ENCODE measurements at regions not wholly inside any gene's neighbourhood (a gene's known extent, or its start where the extent isn't known, plus 50 kb on each side); places are given as distances from the start of the nearest gene placed in this dataset.
"Not testable (repeated sequence)": the region's sequence is repeated elsewhere in the genome, so short reads cannot be mapped to it uniquely, and the experiment has no call there.

DNA sequence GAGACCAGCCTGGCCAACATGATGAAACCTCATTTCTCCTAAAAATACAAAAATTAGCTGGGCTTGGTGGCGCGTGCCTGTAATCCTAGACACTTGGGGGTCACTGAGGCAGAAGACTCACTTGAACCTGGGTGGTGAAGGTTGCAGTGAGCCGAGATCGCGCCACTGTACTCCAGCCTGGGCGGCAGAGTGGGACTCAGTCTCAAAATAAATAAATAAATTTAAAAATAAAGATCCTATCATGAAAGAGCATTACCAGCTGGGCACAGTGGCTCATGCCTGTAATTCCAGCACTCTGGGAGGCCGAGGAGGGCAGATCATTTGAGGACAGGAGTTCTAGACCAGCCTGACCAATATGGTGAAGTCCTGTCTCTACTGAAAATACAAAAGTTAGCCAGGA lies 4489.2 kb upstream of the OR11H1 start:
- intact Hi-C loops (cut with DNase I, micrococcal nuclease); H3K4me3 ChIP-seq; H3K36me3 ChIP-seq (ENCODE audit: low read depth); H3K4me1 ChIP-seq (ENCODE audit: low read depth); DNase-seq; ATAC-seq: not testable (repeated sequence)
- peaks cover 89% of the 10 kb centered on the region for H3K9me3 ChIP-seq

DNA sequence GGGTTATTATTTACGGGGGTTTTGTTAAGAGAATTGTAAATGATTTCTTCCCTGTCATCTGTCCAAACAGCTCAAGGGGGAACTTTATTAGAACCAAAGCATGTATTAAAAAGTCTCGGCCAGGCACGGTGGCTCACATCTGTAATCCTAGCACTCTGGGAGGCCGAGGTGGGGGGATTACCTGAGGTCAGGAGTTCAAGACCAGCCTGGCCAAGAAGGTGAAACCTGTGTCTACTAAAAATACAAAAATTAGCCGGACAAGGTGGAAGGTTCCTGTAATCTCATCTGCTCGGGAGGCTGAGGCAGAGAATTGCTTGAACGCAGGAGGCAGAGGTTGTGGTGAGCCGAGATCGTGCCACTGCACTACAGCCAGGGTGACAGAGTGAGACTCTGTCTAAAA lies 4486.6 kb upstream of the OR11H1 start:
- DNase-seq; ATAC-seq; H3K4me3 ChIP-seq; H3K4me1 ChIP-seq (ENCODE audit: low read depth); H3K36me3 ChIP-seq (ENCODE audit: low read depth); intact Hi-C loops (cut with DNase I, micrococcal nuclease): not testable (repeated sequence)
- peaks cover 69% of the 10 kb centered on the region for H3K9me3 ChIP-seq

DNA sequence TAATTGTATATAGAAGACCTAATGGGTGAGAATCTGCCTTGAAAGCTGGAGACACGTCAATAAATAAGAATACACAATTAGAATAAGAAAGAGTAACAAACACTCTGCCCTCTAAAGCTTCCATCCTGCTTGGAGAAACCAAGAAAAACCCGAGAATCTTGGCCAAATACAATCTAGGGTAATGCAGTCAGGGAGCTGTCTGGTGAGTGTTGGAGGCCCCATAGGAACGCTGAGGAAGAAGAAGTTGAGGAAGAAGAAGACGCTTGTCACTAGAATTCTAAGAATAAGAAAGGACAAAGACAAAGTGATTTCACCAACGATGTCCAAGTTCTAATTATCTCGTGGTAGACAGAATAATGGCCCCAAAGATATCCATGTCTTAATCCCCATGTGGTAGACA lies 4485.9 kb upstream of the OR11H1 start:
- no peaks in the 10 kb centered on the region for H3K36me3 ChIP-seq (ENCODE audit: low read depth)
- DNase-seq (no peak), ATAC-seq (no peak)
- intact Hi-C loops (cut with DNase I, micrococcal nuclease): no loop called here
- no peak overlapping the region for H3K4me3 ChIP-seq
- peaks cover 68% of the 10 kb centered on the region for H3K9me3 ChIP-seq
- TF ChIP-seq, protein P1, sequence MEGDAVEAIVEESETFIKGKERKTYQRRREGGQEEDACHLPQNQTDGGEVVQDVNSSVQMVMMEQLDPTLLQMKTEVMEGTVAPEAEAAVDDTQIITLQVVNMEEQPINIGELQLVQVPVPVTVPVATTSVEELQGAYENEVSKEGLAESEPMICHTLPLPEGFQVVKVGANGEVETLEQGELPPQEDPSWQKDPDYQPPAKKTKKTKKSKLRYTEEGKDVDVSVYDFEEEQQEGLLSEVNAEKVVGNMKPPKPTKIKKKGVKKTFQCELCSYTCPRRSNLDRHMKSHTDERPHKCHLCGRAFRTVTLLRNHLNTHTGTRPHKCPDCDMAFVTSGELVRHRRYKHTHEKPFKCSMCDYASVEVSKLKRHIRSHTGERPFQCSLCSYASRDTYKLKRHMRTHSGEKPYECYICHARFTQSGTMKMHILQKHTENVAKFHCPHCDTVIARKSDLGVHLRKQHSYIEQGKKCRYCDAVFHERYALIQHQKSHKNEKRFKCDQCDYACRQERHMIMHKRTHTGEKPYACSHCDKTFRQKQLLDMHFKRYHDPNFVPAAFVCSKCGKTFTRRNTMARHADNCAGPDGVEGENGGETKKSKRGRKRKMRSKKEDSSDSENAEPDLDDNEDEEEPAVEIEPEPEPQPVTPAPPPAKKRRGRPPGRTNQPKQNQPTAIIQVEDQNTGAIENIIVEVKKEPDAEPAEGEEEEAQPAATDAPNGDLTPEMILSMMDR (IDR thresholded peaks at IDR 0.05): no peak
- H3K4me1 ChIP-seq (ENCODE audit: low read depth): no peaks in the 10 kb centered on the region

DNA sequence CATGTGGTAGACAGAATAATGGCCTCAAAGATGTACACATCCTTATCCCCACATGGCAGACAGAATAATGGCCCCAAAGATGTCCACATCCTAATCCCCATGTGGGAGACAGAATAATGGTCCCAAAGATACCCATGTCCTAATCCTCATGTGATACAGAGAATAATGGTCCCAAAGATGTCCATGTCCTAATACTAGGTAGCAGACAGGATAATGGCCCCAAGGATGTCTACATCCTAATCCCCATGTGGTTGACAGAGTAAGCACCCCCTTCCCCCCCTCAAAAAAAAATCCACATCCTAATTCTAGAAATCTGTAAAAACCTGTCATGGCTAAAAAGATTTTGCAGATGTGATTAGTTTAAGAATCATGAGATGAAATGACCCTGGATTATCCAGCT lies 4484.7 kb upstream of the OR11H1 start:
- DNase-seq; H3K4me3 ChIP-seq; H3K4me1 ChIP-seq (ENCODE audit: low read depth); intact Hi-C loops (cut with DNase I, micrococcal nuclease); H3K36me3 ChIP-seq (ENCODE audit: low read depth); ATAC-seq: not testable (repeated sequence)
- peaks cover 66% of the 10 kb centered on the region for H3K9me3 ChIP-seq

DNA sequence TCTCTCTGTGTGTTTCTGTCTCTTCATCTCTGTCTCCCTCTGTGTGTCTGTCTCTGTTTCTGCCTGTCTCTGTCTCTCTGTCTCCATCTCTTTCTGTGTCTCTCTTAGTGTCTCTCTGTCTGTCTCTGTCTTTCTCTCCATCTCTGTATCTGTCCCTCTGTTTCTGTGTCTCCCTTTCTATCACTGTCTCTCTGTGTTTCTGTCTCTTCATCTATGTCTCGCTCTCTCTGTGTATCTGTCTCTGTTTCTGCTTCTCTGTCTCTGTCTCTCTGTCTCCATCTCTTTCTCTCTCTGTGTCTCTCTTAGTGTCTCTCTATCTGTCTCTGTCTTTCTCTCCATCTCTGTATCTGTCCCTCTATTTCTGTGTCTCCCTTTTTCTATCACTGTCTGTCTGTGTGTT lies 4479.1 kb upstream of the OR11H1 start:
- H3K4me1 ChIP-seq (ENCODE audit: low read depth); DNase-seq; ATAC-seq; H3K36me3 ChIP-seq (ENCODE audit: low read depth); intact Hi-C loops (cut with DNase I, micrococcal nuclease); H3K4me3 ChIP-seq: not testable (repeated sequence)
- peaks cover 58% of the 10 kb centered on the region for H3K9me3 ChIP-seq

DNA sequence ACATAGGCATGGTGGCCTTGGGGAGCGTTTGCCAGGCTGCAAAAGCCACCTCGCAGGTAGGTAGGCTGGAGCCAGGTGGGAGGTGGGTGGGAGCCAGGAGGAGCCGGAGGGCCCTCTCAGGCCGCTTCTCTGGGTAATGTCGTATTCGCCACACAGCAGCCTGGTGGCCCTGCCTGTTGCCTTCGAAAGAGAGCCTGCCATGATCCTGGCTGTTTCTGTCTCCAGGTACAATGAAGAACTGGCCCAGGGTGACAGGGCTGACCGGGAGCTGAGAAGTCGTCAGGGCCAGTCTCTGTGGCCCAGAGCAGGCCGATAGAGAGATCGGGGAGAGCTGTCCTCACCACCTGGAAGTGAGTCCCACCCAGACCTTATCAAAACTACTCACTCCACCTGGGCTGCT lies 4477.8 kb upstream of the OR11H1 start:
- intact Hi-C loops (cut with DNase I, micrococcal nuclease); H3K4me1 ChIP-seq (ENCODE audit: low read depth); H3K4me3 ChIP-seq; ATAC-seq; DNase-seq; H3K36me3 ChIP-seq (ENCODE audit: low read depth): not testable (repeated sequence)
- H3K9me3 ChIP-seq: peaks cover 64% of the 10 kb centered on the region

DNA sequence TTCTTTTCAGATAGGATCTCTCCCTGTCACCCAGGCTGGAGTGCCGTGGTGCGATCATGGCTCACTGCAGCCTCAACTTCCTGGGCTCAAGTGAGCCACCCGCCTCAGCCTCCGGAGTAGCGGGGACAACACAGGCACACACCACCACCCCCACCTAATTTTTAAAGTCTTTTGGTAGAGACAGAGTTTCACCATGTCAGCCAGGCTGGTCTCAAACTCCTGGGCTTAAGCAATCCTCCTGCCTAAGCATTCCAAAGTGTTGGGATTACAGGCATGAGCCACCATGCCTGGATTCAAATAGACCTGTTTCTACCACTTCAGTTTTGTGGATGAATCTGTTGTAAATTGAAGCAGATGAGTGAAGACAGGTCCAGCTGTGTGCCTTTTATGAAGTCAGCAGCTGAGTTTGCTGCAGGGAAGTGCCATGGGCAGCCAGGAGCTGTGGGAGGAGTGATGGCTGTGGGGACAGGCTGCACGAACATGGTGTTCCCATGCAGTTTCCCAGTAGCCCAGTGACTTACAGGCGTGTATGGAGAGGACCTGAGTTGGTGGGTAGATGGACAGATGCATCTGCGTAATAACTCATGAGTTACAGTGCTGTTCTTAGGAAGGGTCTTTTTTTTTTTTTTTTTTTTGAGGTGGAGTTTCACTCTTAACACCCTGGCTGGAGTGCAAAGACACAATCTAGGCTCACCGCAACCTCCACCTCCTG lies 4476.4 kb upstream of the OR11H1 start:
- H3K4me3 ChIP-seq; DNase-seq; H3K36me3 ChIP-seq (ENCODE audit: low read depth): not testable (repeated sequence)

DNA sequence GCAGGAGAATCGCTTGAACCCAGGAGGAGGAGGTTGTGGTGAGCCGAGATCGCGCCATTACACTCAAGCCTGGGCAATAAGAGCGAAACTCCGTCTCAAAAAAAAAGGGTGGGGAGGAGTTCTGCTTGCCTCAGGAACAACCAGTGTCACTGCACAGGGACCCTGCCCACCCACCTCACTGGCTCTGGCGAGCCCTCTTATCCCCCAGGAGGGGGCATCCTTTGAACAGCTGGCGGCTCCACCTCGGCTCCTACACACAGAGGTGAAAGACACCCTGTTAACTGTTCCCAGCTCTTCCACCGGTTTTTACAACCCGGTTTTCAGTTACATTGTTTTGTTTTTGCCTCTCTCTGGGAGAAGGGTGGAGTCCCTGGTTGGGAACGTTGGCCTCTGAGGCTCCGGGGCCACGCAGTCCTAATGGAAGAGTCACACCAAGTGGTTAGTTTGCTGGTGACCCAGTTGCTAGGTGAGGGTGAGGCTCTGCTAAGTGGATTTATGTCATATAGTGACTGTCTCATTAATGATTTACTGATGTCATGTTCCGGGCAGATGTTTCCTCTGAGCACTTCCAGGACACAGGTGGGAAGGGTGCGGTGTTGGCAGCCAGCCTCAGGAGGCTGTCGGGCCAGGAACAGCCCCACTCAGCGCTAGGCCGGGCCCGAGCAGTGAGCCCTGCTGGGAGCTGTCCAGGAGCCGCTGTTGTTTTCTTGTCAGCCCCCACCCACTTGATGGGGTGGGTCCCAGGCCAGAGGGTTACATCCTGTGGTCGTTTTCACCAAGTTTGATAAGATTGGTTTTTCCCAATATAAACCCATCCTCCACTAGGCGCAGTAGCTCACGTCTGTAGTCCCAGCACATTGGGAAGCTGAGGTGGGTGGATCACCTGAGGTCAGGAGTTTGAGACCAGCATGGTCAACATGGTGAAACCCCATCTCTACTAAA lies 4474.3 kb upstream of the OR11H1 start:
- DNase-seq; intact Hi-C loops (cut with DNase I, micrococcal nuclease): not testable (repeated sequence)

More for the DNA sequence above, 4476.4 kb upstream of the OR11H1 start:
- peak; percentile 4 for ATAC-seq
- intact Hi-C loops (cut with DNase I, micrococcal nuclease); H3K4me1 ChIP-seq (ENCODE audit: low read depth): not testable (repeated sequence)
- H3K9me3 ChIP-seq: peaks cover 77% of the 10 kb centered on the region

DNA sequence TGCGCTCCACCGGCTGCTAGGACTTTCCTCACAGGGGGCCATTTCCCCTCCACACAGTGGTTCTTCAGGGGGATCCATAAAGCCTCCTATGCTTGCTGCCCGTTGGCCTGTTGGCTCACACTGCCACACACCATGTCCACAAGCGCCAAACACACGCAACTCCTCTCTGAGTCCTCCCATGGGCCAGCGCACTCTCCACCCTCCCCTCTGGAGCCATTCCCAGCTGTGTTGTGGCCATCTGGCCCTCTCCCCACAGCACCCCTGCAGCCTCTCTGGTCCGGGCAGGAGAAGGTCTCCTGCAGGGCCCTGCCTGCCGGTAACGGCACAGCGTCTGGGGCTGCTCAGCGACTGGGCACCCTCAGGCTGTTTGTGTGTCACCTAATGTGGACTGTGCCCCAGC lies 4473.3 kb upstream of the OR11H1 start:
- intact Hi-C loops (cut with DNase I, micrococcal nuclease); H3K4me1 ChIP-seq (ENCODE audit: low read depth); H3K36me3 ChIP-seq (ENCODE audit: low read depth); H3K4me3 ChIP-seq; DNase-seq: not testable (repeated sequence)
- H3K9me3 ChIP-seq: peaks cover 80% of the 10 kb centered on the region
- peak; percentile 6 for ATAC-seq

More for the DNA sequence above, 4474.3 kb upstream of the OR11H1 start:
- H3K36me3 ChIP-seq (ENCODE audit: low read depth); H3K4me3 ChIP-seq; H3K4me1 ChIP-seq (ENCODE audit: low read depth): not testable (repeated sequence)
- peak; percentile 6 for ATAC-seq
- peaks cover 82% of the 10 kb centered on the region for H3K9me3 ChIP-seq

DNA sequence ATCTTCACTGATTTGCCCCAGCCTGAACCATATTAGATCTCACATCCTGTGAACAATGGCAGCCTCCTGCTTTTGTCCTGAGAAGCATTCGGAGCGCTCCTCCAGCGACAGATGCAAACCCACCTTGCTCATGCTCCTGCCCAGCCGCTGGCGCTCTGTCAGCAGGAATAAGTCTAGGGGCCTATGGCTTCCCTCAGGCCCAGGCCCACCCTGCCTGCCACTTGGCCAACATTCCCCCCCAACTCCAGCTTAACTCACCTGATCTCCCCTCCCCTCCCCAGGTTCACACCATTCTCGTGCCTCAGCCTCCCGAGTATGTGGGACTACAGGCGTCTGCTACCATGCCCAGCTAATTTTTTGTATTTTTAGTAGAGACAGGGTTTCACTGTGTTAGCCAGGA lies 4472.8 kb upstream of the OR11H1 start:
- H3K36me3 ChIP-seq (ENCODE audit: low read depth); intact Hi-C loops (cut with DNase I, micrococcal nuclease); DNase-seq; H3K4me1 ChIP-seq (ENCODE audit: low read depth); H3K4me3 ChIP-seq: not testable (repeated sequence)
- peak; percentile 5 for ATAC-seq
- H3K9me3 ChIP-seq: peaks cover 81% of the 10 kb centered on the region

DNA sequence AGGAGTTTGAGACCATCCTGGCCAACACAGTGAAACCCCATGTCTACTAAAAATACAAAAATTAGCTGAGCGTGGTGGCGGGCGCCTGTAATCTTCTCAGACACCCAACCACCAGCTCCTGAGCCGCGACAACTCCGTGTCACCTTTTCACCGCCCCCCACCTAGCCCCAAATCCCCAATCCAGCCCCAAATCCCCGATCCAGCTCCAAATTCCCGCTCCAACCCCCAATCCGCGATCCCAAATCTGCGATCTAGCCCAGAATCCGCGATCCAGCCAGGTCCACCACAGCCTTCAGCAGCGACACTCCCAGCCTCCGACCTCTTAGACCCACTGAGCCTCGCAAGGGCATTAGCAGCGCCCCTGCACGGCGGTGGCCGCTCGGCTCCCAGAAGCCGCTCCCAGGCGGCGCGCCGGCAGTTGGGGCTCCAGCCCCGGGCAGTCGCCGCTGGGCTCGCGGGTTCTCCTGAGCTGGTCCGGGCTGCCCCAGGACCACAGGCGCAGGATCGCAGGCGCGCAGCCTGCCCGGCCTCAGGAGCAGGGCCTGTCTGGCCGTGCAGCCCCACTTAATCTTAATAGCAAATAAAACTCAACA lies 4469.9 kb upstream of the OR11H1 start:
- intact Hi-C loops (cut with DNase I, micrococcal nuclease); ATAC-seq; H3K4me1 ChIP-seq (ENCODE audit: low read depth); H3K36me3 ChIP-seq (ENCODE audit: low read depth); H3K4me3 ChIP-seq: not testable (repeated sequence)
- DNase-seq: peak in 1 of 3 donors; percentile 64
- peaks cover 81% of the 10 kb centered on the region for H3K9me3 ChIP-seq

DNA sequence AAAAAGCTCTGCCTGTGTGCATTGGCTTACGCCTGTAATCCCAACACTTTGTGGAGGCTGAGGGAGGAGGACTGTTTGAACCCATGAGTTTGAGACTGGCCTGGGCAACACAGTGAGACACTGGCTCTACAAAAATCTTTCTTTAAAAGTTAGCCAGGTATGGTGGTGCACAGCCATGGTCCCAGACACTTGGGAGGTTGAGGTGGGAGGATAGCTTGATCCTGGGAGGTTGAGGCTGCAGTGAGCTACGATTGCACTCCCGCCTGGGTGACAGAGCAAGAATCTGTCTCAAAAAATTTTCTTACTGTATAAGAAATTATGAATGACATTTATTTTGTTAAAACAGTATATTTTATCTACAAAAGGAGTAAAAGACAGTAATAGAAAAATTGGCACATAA lies 4468.9 kb upstream of the OR11H1 start:
- H3K36me3 ChIP-seq (ENCODE audit: low read depth); H3K4me3 ChIP-seq; intact Hi-C loops (cut with DNase I, micrococcal nuclease); DNase-seq; ATAC-seq; H3K4me1 ChIP-seq (ENCODE audit: low read depth): not testable (repeated sequence)
- H3K9me3 ChIP-seq: peaks cover 79% of the 10 kb centered on the region

DNA sequence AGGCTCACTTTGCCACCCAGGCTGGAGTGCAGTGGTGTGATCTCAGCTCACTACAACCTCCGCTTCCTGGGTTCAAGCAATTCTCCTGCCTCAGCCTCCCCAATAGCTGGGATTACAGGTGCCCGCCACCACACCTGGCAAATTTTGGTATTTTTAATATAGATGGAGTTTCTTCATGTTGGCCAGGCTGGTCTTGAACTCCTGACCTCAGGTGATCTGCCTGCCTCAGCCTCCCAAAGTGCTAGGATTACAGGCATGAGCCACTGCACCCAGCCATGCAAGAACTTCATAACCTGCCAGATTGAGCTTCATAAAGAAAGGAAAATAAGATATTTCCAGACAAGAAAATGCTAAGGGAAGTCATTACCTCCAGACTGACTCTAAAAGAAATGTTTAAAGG lies 4467.2 kb upstream of the OR11H1 start:
- intact Hi-C loops (cut with DNase I, micrococcal nuclease); DNase-seq: not testable (repeated sequence)
- peaks cover 74% of the 10 kb centered on the region for H3K9me3 ChIP-seq

More for the DNA sequence above, 4467.2 kb upstream of the OR11H1 start:
- not testable (repeated sequence) for H3K36me3 ChIP-seq (ENCODE audit: low read depth); H3K4me1 ChIP-seq (ENCODE audit: low read depth); ATAC-seq; H3K4me3 ChIP-seq

Measured in mucosa of descending colon (tissue), 3 donors.